ENCODE measurements at regions not wholly inside any gene's neighbourhood (a gene's known extent, or its start where the extent isn't known, plus 50 kb on each side); places are given as distances from the start of the nearest gene placed in this dataset.
"Not testable (repeated sequence)": the region's sequence is repeated elsewhere in the genome, so short reads cannot be mapped to it uniquely, and the experiment has no call there.

- DNase-seq, result no peak
Observed at GRCh38 chr6:21856456-21856825, 262.9 kb downstream of the SOX4 start.

GRCh38 chr6:21856844-21857243 is 263.3 kb downstream of the SOX4 start:
- DNase-seq, result no peak

GRCh38 chr6:21858076-21858475 is 264.5 kb downstream of the SOX4 start:
- DNase-seq, result no peak

- no peak for DNase-seq
Observed at GRCh38 chr6:21859193-21859735, 265.7 kb downstream of the SOX4 start.

- no peak for DNase-seq
Observed at GRCh38 chr6:21861942-21862341, 268.4 kb downstream of the SOX4 start.

- DNase-seq, result no peak
Observed at GRCh38 chr6:21864206-21864605, 270.7 kb downstream of the SOX4 start.

GRCh38 chr6:21868226-21868625 is 274.7 kb downstream of the SOX4 start:
- DNase-seq, result no peak

GRCh38 chr6:21869085-21869771 is 275.7 kb downstream of the SOX4 start:
- DNase-seq, result no peak

GRCh38 chr6:21870076-21870730 is 276.7 kb downstream of the SOX4 start:
- no peak for DNase-seq

GRCh38 chr6:21871831-21872230 is 278.3 kb downstream of the SOX4 start:
- DNase-seq, result no peak

GRCh38 chr6:21872749-21873148 is 279.2 kb downstream of the SOX4 start:
- no peak for DNase-seq

GRCh38 chr6:21873562-21873961 is 280.0 kb downstream of the SOX4 start:
- no peak for DNase-seq

GRCh38 chr6:21874372-21874771 is 280.8 kb downstream of the SOX4 start:
- DNase-seq, result no peak

- DNase-seq, result not testable (repeated sequence)
Observed at GRCh38 chr6:21877037-21877436, 283.5 kb downstream of the SOX4 start.

GRCh38 chr6:21880249-21880648 is 286.7 kb downstream of the SOX4 start:
- not testable (repeated sequence) for DNase-seq

- DNase-seq, result no peak
Observed at GRCh38 chr6:21881969-21882465, 288.5 kb downstream of the SOX4 start.

GRCh38 chr6:21883595-21884328 is 290.2 kb downstream of the SOX4 start:
- no peak for DNase-seq

GRCh38 chr6:21885111-21885510 is 291.6 kb downstream of the SOX4 start:
- no peak for DNase-seq

GRCh38 chr6:21885532-21886114 is 292.1 kb downstream of the SOX4 start:
- no peak for DNase-seq

- no peak for DNase-seq
Observed at GRCh38 chr6:21886542-21887151, 293.1 kb downstream of the SOX4 start.

GRCh38 chr6:21887231-21888185 is 294.0 kb downstream of the SOX4 start:
- no peak for DNase-seq

GRCh38 chr6:21891080-21891479 is 297.5 kb downstream of the SOX4 start:
- DNase-seq, result no peak

All from NCI-H2107 (cell line).